ENCODE measurements at regions not wholly inside any gene's neighbourhood (a gene's known extent, or its start where the extent isn't known, plus 50 kb on each side); places are given as distances from the start of the nearest gene placed in this dataset.
"Not testable (repeated sequence)": the region's sequence is repeated elsewhere in the genome, so short reads cannot be mapped to it uniquely, and the experiment has no call there.

DNA sequence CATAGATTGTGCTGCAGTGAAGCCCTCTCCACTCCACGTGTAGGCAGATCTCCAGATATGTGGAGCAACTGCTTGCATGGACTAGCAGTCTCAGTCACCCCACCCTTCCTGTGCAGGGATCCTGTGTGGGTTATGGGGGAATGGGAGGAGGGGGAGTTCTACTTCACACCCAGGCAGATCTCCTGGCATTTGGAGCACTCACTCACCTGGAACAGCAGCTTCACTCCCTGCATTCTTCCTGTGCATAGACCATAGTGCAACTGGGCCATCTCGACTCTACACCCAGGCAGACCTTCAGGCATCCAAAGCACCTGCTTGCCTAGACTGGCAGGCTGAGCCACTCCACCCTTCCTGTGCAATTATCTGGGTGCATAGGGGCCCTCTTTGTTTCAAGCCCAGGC, 96.0 kb upstream of the PCED1B start:
- CTCF ChIA-PET, result interaction anchor here (1.0 to 2.5 kb wide), 4 partner anchors 18 to 309 kb away, joined by 3 to 13 read pairs (median 4); no protein-coding TSS in a partner anchor
- no peak overlapping the region for H3K4me3 Mint-ChIP-seq (ENCODE audit: unreplicated experiment)
- Histone ChIP-seq H3K9me3 (no peaks in the 10 kb centered on the region), H3K4me1 (peaks cover 24% of the 10 kb centered on the region), H3K27me3 (replicated peaks; ENCODE audit: control insufficient read depth, insufficient read depth, low read length) (no peaks in the 10 kb centered on the region), H3K36me3 (ENCODE audit: control insufficient read depth, insufficient read depth, low read length) (no peaks in the 10 kb centered on the region), H3K4me3 (ENCODE audit: low read depth, low read length) (no peak overlapping the region)
- no TSS peak for BruUV-seq (replicated peaks)
- peaks cover 18% of the 10 kb centered on the region for H3K4me1 Mint-ChIP-seq (ENCODE audit: low read depth, unreplicated experiment)
- H3K36me3 Mint-ChIP-seq (ENCODE audit: insufficient read depth, unreplicated experiment), result peaks cover 3% of the 10 kb centered on the region
- no peak overlapping the region for H3K27ac Mint-ChIP-seq (ENCODE audit: unreplicated experiment)
- POLR2A ChIA-PET, result no interaction called here
- peaks cover 22% of the 10 kb centered on the region for H3K9me3 Mint-ChIP-seq (ENCODE audit: unreplicated experiment)
- H3K27me3 Mint-ChIP-seq (ENCODE audit: insufficient read depth, unreplicated experiment), result no peaks in the 10 kb centered on the region
- no peak for DNase-seq
- TF ChIP-seq, protein P1, sequence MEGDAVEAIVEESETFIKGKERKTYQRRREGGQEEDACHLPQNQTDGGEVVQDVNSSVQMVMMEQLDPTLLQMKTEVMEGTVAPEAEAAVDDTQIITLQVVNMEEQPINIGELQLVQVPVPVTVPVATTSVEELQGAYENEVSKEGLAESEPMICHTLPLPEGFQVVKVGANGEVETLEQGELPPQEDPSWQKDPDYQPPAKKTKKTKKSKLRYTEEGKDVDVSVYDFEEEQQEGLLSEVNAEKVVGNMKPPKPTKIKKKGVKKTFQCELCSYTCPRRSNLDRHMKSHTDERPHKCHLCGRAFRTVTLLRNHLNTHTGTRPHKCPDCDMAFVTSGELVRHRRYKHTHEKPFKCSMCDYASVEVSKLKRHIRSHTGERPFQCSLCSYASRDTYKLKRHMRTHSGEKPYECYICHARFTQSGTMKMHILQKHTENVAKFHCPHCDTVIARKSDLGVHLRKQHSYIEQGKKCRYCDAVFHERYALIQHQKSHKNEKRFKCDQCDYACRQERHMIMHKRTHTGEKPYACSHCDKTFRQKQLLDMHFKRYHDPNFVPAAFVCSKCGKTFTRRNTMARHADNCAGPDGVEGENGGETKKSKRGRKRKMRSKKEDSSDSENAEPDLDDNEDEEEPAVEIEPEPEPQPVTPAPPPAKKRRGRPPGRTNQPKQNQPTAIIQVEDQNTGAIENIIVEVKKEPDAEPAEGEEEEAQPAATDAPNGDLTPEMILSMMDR (IDR thresholded peaks at IDR 0.05; ENCODE audit: insufficient read depth in 1 of 2, low read depth in 1 of 2, low read length in 1 of 2, severe bottlenecking in 1 of 2, unreplicated experiment in 1 of 2), result no peak
- intact Hi-C loops (cut with micrococcal nuclease; ENCODE audit: unreplicated experiment), result loop anchor here (5.0 kb wide), 1 partner anchor 41 kb away; no protein-coding TSS in a partner anchor

DNA sequence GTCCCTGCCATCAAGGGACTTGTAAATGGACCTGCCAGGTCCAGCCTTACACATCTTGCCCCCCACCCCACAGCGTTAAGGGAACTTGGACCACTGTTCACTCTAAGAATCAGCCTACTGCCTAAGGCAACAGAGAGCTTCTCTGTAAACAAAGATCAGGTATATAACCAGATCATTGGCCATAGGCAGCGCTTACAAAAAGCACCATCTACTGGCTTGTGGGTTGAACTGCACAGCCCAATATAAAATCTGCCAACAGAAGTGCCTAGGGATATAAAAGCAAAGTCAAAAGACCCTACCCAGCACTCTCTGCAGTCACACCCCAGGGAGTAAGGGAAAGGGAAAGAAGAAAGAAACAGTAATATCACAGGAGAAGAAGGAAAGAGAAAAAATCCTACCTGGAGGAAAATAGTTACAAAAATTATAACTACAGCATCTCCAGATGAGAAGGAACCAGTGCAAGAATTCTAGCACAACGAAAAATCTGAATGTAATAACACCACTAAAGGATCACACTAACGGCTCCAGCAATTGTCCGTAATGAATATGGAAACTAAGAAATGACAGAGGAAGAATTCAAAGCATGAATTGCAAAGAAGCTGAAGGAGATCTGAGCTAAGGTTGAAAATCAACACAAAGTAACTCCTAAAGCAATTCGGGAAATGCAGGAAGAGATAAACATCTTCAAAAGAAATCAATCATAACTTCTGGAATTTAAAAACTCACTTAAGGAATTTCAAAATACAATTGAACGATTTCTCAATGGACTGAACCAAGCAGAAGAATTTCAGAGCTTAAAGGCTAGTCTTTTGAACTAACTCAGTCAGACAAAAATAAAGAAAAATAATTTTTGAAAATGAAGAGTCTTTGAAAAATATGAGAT, 95.2 kb upstream of the PCED1B start:
- Histone ChIP-seq H3K4me3 (ENCODE audit: low read depth, low read length) (no peak overlapping the region), H3K27me3 (replicated peaks; ENCODE audit: control insufficient read depth, insufficient read depth, low read length) (no peaks in the 10 kb centered on the region), H3K36me3 (ENCODE audit: control insufficient read depth, insufficient read depth, low read length) (no peaks in the 10 kb centered on the region), H3K9me3 (0 out of 2 replicates have a peak, but pooled peaks cover 2% of the 10 kb centered on the region), H3K4me1 (peaks cover 24% of the 10 kb centered on the region)
- intact Hi-C loops (cut with micrococcal nuclease; ENCODE audit: unreplicated experiment), result loop anchor here (1.0 to 5.0 kb wide), 3 partner anchors 33 to 307 kb away; no protein-coding TSS in a partner anchor
- H3K27me3 Mint-ChIP-seq (ENCODE audit: insufficient read depth, unreplicated experiment), result no peaks in the 10 kb centered on the region
- ChIA-PET POLR2A (interaction anchor here (0.6 kb wide), 2 partner anchors 39 to 266 kb away, joined by 3 to 4 read pairs; no protein-coding TSS in a partner anchor), CTCF (interaction anchor here (1.0 to 2.5 kb wide), 5 partner anchors 19 to 310 kb away, joined by 3 to 13 read pairs (median 4); no protein-coding TSS in a partner anchor)
- no peaks in the 10 kb centered on the region for H3K36me3 Mint-ChIP-seq (ENCODE audit: insufficient read depth, unreplicated experiment)
- TF ChIP-seq, protein P1 (IDR thresholded peaks at IDR 0.05; ENCODE audit: insufficient read depth in 1 of 2, low read depth in 1 of 2, low read length in 1 of 2, severe bottlenecking in 1 of 2, unreplicated experiment in 1 of 2), result peak; percentile 64 to 75
- peaks cover 17% of the 10 kb centered on the region for H3K9me3 Mint-ChIP-seq (ENCODE audit: unreplicated experiment)
- BruUV-seq (replicated peaks), result no TSS peak
- peak; percentile 65 to 66 for DNase-seq
- no peak overlapping the region for H3K4me3 Mint-ChIP-seq (ENCODE audit: unreplicated experiment)
- H3K27ac Mint-ChIP-seq (ENCODE audit: unreplicated experiment), result no peak overlapping the region
- H3K4me1 Mint-ChIP-seq (ENCODE audit: low read depth, unreplicated experiment), result peaks cover 18% of the 10 kb centered on the region

DNA sequence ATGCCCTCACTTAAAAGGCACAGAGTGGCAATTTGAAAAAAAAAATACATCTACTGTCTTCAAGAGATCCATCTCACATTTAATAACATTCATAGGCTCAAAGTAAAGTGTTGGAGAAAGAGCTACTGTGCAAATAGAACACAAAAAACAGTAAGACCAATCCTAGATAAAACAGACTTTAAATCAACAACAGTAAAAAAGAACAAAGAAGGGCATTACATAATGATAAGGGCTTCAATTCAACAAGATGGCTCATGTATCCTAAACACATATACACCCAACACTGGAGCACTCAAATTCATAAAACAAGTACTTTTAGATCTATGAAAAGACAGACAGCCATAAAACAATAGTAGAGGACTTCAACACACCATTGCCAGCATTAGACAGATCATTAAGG, 93.6 kb upstream of the PCED1B start:
- intact Hi-C loops (cut with micrococcal nuclease; ENCODE audit: unreplicated experiment), result loop anchor here (2.0 kb wide), 1 partner anchor 35 kb away; no protein-coding TSS in a partner anchor

DNA sequence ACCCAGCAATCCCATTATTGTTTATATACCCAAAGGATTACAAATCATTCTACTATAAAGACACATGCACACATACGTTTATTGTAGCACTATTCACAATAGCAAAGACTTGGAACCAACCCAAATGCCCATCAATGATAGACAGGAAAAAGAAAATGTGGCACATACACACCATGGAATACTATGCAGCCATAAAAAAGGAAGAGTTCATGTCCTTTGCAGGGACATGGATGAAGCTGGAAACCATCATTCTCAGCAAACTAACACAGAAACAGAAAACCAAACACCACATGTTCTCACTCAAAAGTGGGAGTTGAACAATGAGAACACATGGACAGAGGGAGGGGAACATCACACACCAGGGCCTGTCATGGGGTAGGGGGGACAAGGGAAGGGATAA, 91.3 kb upstream of the PCED1B start:
- H3K36me3 ChIP-seq (ENCODE audit: control insufficient read depth, insufficient read depth, low read length); H3K27ac Mint-ChIP-seq (ENCODE audit: unreplicated experiment); H3K4me3 ChIP-seq (ENCODE audit: low read depth, low read length); CTCF ChIA-PET; BruUV-seq (replicated peaks); H3K27me3 ChIP-seq (replicated peaks; ENCODE audit: control insufficient read depth, insufficient read depth, low read length); H3K36me3 Mint-ChIP-seq (ENCODE audit: insufficient read depth, unreplicated experiment); H3K4me3 Mint-ChIP-seq (ENCODE audit: unreplicated experiment); H3K27me3 Mint-ChIP-seq (ENCODE audit: insufficient read depth, unreplicated experiment); POLR2A ChIA-PET; intact Hi-C loops (cut with micrococcal nuclease; ENCODE audit: unreplicated experiment); DNase-seq: not testable (repeated sequence)
- peaks cover 24% of the 10 kb centered on the region for H3K4me1 ChIP-seq
- peaks cover 18% of the 10 kb centered on the region for H3K4me1 Mint-ChIP-seq (ENCODE audit: low read depth, unreplicated experiment)
- peaks cover 26% of the 10 kb centered on the region for H3K9me3 ChIP-seq
- peaks cover 24% of the 10 kb centered on the region for H3K9me3 Mint-ChIP-seq (ENCODE audit: unreplicated experiment)

More for the DNA sequence above, 93.6 kb upstream of the PCED1B start:
- no peaks in the 10 kb centered on the region for H3K27me3 Mint-ChIP-seq (ENCODE audit: insufficient read depth, unreplicated experiment)
- Histone ChIP-seq H3K9me3 (peaks cover 11% of the 10 kb centered on the region; the same call in 1 of the 2 replicates), H3K27me3 (replicated peaks; ENCODE audit: control insufficient read depth, insufficient read depth, low read length) (no peaks in the 10 kb centered on the region), H3K4me3 (ENCODE audit: low read depth, low read length) (no peak overlapping the region), H3K36me3 (ENCODE audit: control insufficient read depth, insufficient read depth, low read length) (no peaks in the 10 kb centered on the region), H3K4me1 (peaks cover 24% of the 10 kb centered on the region)
- H3K4me1 Mint-ChIP-seq (ENCODE audit: low read depth, unreplicated experiment), result peaks cover 18% of the 10 kb centered on the region
- TF ChIP-seq, protein P1 (IDR thresholded peaks at IDR 0.05; ENCODE audit: insufficient read depth in 1 of 2, low read depth in 1 of 2, low read length in 1 of 2, severe bottlenecking in 1 of 2, unreplicated experiment in 1 of 2), result no peak
- no peak for DNase-seq
- H3K9me3 Mint-ChIP-seq (ENCODE audit: unreplicated experiment), result peaks cover 28% of the 10 kb centered on the region
- no peak overlapping the region for H3K4me3 Mint-ChIP-seq (ENCODE audit: unreplicated experiment)
- BruUV-seq (replicated peaks), result no TSS peak
- no peaks in the 10 kb centered on the region for H3K36me3 Mint-ChIP-seq (ENCODE audit: insufficient read depth, unreplicated experiment)
- no peak overlapping the region for H3K27ac Mint-ChIP-seq (ENCODE audit: unreplicated experiment)
- ChIA-PET CTCF (interaction anchor here (0.7 to 2.5 kb wide), 2 partner anchors 21 to 51 kb away, joined by 9 to 13 read pairs; no protein-coding TSS in a partner anchor), POLR2A (interaction anchor here (0.6 to 1.0 kb wide), 2 partner anchors 233 to 1769 kb away, joined by 3 to 4 read pairs; no protein-coding TSS in a partner anchor)

All from Caco-2 (cell line).